SK-N-SH treated with all-trans-retinoic acid at 6 μM for 48 hours (cell line): ENCODE measurements at regions not wholly inside any gene's neighbourhood (a gene's known extent, or its start where the extent isn't known, plus 50 kb on each side); places are given as distances from the start of the nearest gene placed in this dataset.

Source experiments
- ATAC-seq: fragments of 200-7000 bp; cut with Tn5 transposase; 3 replicates; pipeline ENCODE4 v1.9.1; 2020; ENCODE audit warnings: mild to moderate bottlenecking, moderate library complexity
- ARNTL ChIP-seq: fragments of 450-650 bp; formaldehyde crosslinking; IDR thresholded peaks from 2 replicates; pipeline ENCODE4 v1.5.0; 2020; ENCODE audit warnings: low read depth, mild to moderate bottlenecking, moderate library complexity, borderline replicate concordance
- BACH2 ChIP-seq: fragments of 250-450 bp; sonication (Bioruptor Pico); IDR thresholded peaks from 2 replicates; pipeline ENCODE4 v1.9.0; 2021; ENCODE audit warnings: mild to moderate bottlenecking, borderline replicate concordance
- CREB5 ChIP-seq: fragments of 250-450 bp; sonication (Bioruptor Pico); IDR thresholded peaks from 2 replicates; pipeline ENCODE4 v1.5.1; 2020; ENCODE audit warnings: low read depth, mild to moderate bottlenecking, moderate library complexity
- CSDC2 ChIP-seq: fragments of 250-450 bp; sonication (Bioruptor Pico); IDR thresholded peaks from 2 replicates; pipeline ENCODE4 v1.5.0; 2020; ENCODE audit warnings: mild to moderate bottlenecking, moderate library complexity
- CSRNP3 ChIP-seq: fragments of 250-450 bp; sonication (Bioruptor Pico); IDR thresholded peaks from 2 replicates; pipeline ENCODE4 v1.5.1; 2021; ENCODE audit warnings: mild to moderate bottlenecking, moderate library complexity
- ISL1 ChIP-seq: fragments of 250-450 bp; sonication (Bioruptor Pico); IDR thresholded peaks from 2 replicates; pipeline ENCODE4 v2.1.2; 2022; ENCODE audit warnings: mild to moderate bottlenecking, moderate library complexity
- POU6F1 ChIP-seq: fragments of 250-450 bp; sonication (Bioruptor Pico); IDR thresholded peaks from 2 replicates; pipeline ENCODE4 v1.8.0; 2021; ENCODE audit warnings: low read depth, mild to moderate bottlenecking, moderate library complexity, borderline replicate concordance
- PPARA ChIP-seq: fragments of 250-450 bp; sonication (Bioruptor Pico); IDR thresholded peaks from 2 replicates; pipeline ENCODE4 v1.5.0; 2020; ENCODE audit warnings: mild to moderate bottlenecking, borderline replicate concordance
- RARB ChIP-seq: fragments of 250-450 bp; sonication (Bioruptor Pico); IDR thresholded peaks from 2 replicates; pipeline ENCODE4 v1.8.0; 2021; ENCODE audit warnings: mild to moderate bottlenecking, moderate library complexity
- SNAI2 ChIP-seq: fragments of 250-450 bp; sonication (Bioruptor Pico); IDR thresholded peaks from 2 replicates; pipeline ENCODE4 v1.5.0; 2020; ENCODE audit warnings: mild to moderate bottlenecking, moderate library complexity
- TCF4 ChIP-seq: fragments of 250-450 bp; sonication (Bioruptor Pico); IDR thresholded peaks from 2 replicates; pipeline ENCODE4 v1.8.0; 2021; ENCODE audit warnings: mild to moderate bottlenecking, moderate library complexity, borderline replicate concordance
- TOX ChIP-seq: fragments of 250-450 bp; sonication (Bioruptor Pico); IDR thresholded peaks from 2 replicates; pipeline ENCODE4 v1.8.0; 2021; ENCODE audit warnings: mild to moderate bottlenecking, moderate library complexity, borderline replicate concordance
- TSHZ2 ChIP-seq: fragments of 250-450 bp; sonication (Bioruptor Pico); IDR thresholded peaks from 2 replicates; pipeline ENCODE4 v1.5.0; 2020; ENCODE audit warnings: mild to moderate bottlenecking, moderate library complexity
- ZC3H10 ChIP-seq: fragments of 250-450 bp; sonication (Bioruptor Pico); IDR thresholded peaks from 2 replicates; pipeline ENCODE4 v1.5.1; 2021; ENCODE audit warnings: mild to moderate bottlenecking, moderate library complexity
- ZFP3 ChIP-seq: fragments of 250-450 bp; sonication (Bioruptor Pico); IDR thresholded peaks from 2 replicates; pipeline ENCODE4 v1.5.0; 2020; ENCODE audit warnings: mild to moderate bottlenecking, moderate library complexity
- ZFP30 ChIP-seq: fragments of 450-650 bp; formaldehyde crosslinking; IDR thresholded peaks from 2 replicates; pipeline ENCODE4 v1.5.0; 2022; ENCODE audit warnings: mild to moderate bottlenecking, moderate library complexity
- ZNF565 ChIP-seq: fragments of 450-650 bp; formaldehyde crosslinking; conservative IDR thresholded peaks from 2 replicates; pipeline ENCODE4 v1.5.0; 2020; ENCODE audit warnings: low read depth, mild to moderate bottlenecking, moderate library complexity
- ZNF70 ChIP-seq: fragments of 450-650 bp; formaldehyde crosslinking; IDR thresholded peaks from 2 replicates; pipeline ENCODE4 v1.5.0; 2020; ENCODE audit warnings: mild to moderate bottlenecking, moderate library complexity
- ZNF8 ChIP-seq: fragments of 450-650 bp; formaldehyde crosslinking; IDR thresholded peaks from 2 replicates; pipeline ENCODE4 v1.5.0; 2020; ENCODE audit warnings: mild to moderate bottlenecking, moderate library complexity

- TF ChIP-seq SNAI2 (CRISPR knock-in tag) (0 out of 2 replicates have a peak, but pooled peaks have one; percentile 42), ZFP30 (CRISPR knock-in tag) (no peak)
- TF ChIP-seq, all 23 proteins: peak for 1
- ATAC-seq = no peak
These were observed 127.4 kb upstream of the UNC5C start for GRCh38 chr4:95676190-95676589.

GRCh38 chr4:95675623-95676022 is 126.8 kb upstream of the UNC5C start:
- no peak for TF ChIP-seq ZFP3
- no peak for TF ChIP-seq TCF4 (CRISPR knock-in tag)
- TF ChIP-seq BACH2 (CRISPR knock-in tag) = no peak
- no peak for TF ChIP-seq SNAI2 (CRISPR knock-in tag)
- no peak for TF ChIP-seq CSRNP3 (CRISPR knock-in tag)
- TF ChIP-seq ZC3H10 (CRISPR knock-in tag) = no peak
- TF ChIP-seq TOX (CRISPR knock-in tag) = no peak
- no peak for TF ChIP-seq CSDC2 (CRISPR knock-in tag)
- no peak for TF ChIP-seq ZNF565 (CRISPR knock-in tag)
- no peak for TF ChIP-seq ZFP30 (CRISPR knock-in tag)
- TF ChIP-seq TSHZ2 (CRISPR knock-in tag) = no peak
- no peak for ATAC-seq

- ATAC-seq = peak; percentile 83
- no peak for TF ChIP-seq CSDC2 (CRISPR knock-in tag)
- no peak for TF ChIP-seq ZC3H10 (CRISPR knock-in tag)
- TF ChIP-seq ISL1 (CRISPR knock-in tag) = peak; percentile 75
These were observed 125.8 kb upstream of the UNC5C start for GRCh38 chr4:95674521-95674981.

- ATAC-seq = no peak
- TF ChIP-seq TOX (CRISPR knock-in tag) (no peak), ZNF8 (CRISPR knock-in tag) (no peak), SNAI2 (CRISPR knock-in tag) (no peak), CREB5 (CRISPR knock-in tag) (no peak), ZNF70 (CRISPR knock-in tag) (no peak), ARNTL (CRISPR knock-in tag) (no peak), CSDC2 (CRISPR knock-in tag) (no peak), BACH2 (CRISPR knock-in tag) (no peak), RARB (CRISPR knock-in tag) (no peak), PPARA (CRISPR knock-in tag) (no peak), TSHZ2 (CRISPR knock-in tag) (no peak), ISL1 (CRISPR knock-in tag) (no peak), POU6F1 (CRISPR knock-in tag) (no peak), ZFP30 (CRISPR knock-in tag) (no peak), ZC3H10 (CRISPR knock-in tag) (no peak)
These were observed 124.0 kb upstream of the UNC5C start for GRCh38 chr4:95672811-95673210.
